ENCODE measurements at regions not wholly inside any gene's neighbourhood (a gene's known extent, or its start where the extent isn't known, plus 50 kb on each side); places are given as distances from the start of the nearest gene placed in this dataset.

DNA sequence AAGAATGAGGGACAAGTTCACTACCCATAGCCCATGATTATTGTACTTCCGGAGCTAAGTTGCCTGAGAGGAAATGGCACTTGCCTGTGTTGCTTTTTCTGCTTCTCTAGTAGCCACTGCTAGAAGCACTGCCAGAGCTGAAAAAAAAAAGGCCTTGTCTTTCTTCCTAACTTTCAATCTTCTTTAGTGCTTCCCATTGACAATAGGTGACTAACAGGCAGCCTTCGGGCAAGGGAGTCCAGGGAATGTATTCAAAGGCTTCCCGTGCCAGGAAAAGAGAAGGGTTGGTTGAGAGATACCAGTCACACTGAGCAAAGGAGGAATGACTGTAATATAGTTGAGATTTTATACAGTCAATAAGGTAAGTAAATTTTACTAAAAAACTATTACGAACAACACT is 242.0 kb downstream of the CALCRL start:
- TF ChIP-seq ISL1 (CRISPR knock-in tag; IDR thresholded peaks at IDR 0.05) (no peak), SNAI2 (CRISPR knock-in tag; IDR thresholded peaks at IDR 0.05) (no peak), ZNF70 (CRISPR knock-in tag; IDR thresholded peaks at IDR 0.05) (no peak), ZFP3 (CRISPR knock-in tag; IDR thresholded peaks at IDR 0.05) (no peak), TCF4 (CRISPR knock-in tag; IDR thresholded peaks at IDR 0.05; ENCODE audit: borderline replicate concordance) (no peak)
- TF ChIP-seq, protein P1, sequence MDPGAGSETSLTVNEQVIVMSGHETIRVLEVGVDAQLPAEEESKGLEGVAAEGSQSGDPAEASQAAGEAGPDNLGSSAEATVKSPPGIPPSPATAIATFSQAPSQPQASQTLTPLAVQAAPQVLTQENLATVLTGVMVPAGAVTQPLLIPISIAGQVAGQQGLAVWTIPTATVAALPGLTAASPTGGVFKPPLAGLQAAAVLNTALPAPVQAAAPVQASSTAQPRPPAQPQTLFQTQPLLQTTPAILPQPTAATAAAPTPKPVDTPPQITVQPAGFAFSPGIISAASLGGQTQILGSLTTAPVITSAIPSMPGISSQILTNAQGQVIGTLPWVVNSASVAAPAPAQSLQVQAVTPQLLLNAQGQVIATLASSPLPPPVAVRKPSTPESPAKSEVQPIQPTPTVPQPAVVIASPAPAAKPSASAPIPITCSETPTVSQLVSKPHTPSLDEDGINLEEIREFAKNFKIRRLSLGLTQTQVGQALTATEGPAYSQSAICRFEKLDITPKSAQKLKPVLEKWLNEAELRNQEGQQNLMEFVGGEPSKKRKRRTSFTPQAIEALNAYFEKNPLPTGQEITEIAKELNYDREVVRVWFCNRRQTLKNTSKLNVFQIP (CRISPR knock-in tag; IDR thresholded peaks at IDR 0.05; ENCODE audit: borderline replicate concordance, low read depth), result no peak
- TF ChIP-seq, protein P2, sequence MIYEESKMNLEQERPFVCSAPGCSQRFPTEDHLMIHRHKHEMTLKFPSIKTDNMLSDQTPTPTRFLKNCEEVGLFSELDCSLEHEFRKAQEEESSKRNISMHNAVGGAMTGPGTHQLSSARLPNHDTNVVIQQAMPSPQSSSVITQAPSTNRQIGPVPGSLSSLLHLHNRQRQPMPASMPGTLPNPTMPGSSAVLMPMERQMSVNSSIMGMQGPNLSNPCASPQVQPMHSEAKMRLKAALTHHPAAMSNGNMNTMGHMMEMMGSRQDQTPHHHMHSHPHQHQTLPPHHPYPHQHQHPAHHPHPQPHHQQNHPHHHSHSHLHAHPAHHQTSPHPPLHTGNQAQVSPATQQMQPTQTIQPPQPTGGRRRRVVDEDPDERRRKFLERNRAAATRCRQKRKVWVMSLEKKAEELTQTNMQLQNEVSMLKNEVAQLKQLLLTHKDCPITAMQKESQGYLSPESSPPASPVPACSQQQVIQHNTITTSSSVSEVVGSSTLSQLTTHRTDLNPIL (CRISPR knock-in tag; IDR thresholded peaks at IDR 0.05; ENCODE audit: low read depth), result no peak
- TF ChIP-seq, protein P3, sequence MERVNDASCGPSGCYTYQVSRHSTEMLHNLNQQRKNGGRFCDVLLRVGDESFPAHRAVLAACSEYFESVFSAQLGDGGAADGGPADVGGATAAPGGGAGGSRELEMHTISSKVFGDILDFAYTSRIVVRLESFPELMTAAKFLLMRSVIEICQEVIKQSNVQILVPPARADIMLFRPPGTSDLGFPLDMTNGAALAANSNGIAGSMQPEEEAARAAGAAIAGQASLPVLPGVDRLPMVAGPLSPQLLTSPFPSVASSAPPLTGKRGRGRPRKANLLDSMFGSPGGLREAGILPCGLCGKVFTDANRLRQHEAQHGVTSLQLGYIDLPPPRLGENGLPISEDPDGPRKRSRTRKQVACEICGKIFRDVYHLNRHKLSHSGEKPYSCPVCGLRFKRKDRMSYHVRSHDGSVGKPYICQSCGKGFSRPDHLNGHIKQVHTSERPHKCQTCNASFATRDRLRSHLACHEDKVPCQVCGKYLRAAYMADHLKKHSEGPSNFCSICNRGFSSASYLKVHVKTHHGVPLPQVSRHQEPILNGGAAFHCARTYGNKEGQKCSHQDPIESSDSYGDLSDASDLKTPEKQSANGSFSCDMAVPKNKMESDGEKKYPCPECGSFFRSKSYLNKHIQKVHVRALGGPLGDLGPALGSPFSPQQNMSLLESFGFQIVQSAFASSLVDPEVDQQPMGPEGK (CRISPR knock-in tag; IDR thresholded peaks at IDR 0.05; ENCODE audit: borderline replicate concordance), result no peak

All from SK-N-SH treated with all-trans-retinoic acid at 6 μM for 48 hours (cell line).